ENCODE measurements at regions not wholly inside any gene's neighbourhood (a gene's known extent, or its start where the extent isn't known, plus 50 kb on each side); places are given as distances from the start of the nearest gene placed in this dataset.
"Not testable (repeated sequence)": the region's sequence is repeated elsewhere in the genome, so short reads cannot be mapped to it uniquely, and the experiment has no call there.

GRCh38 chr10:57562211-57562610 lies 705.5 kb downstream of the IPMK start:
- no peaks in the 10 kb centered on the region for H3K9me3 ChIP-seq
- H3K4me3 ChIP-seq: no peak overlapping the region
- H3K4me1 ChIP-seq: no peaks in the 10 kb centered on the region
- H3K36me3 ChIP-seq: no peaks in the 10 kb centered on the region
- H3K27ac ChIP-seq: no peak overlapping the region
- TF ChIP-seq EP300 (IDR thresholded peaks at IDR 0.05) (no peak), POLR2A (IDR thresholded peaks at IDR 0.05) (no peak), CTCF (IDR thresholded peaks at IDR 0.05) (no peak)
- no peak for DNase-seq (ENCODE audit: low spot score in 2 of 2)
- H3K27me3 ChIP-seq: no peaks in the 10 kb centered on the region

GRCh38 chr10:57551774-57552173 lies 715.9 kb downstream of the IPMK start:
- not testable (repeated sequence) for DNase-seq (ENCODE audit: low spot score in 2 of 2); H3K4me3 ChIP-seq; H3K27me3 ChIP-seq; H3K27ac ChIP-seq; H3K36me3 ChIP-seq; H3K4me1 ChIP-seq
- H3K9me3 ChIP-seq: peaks cover 0 to 11% (median 0%) of the 10 kb centered on the region in 4 donors
- 79 to 88% methylated on average over 5 of the region's 5 CpGs for WGBS, 2 donors

GRCh38 chr10:57535306-57535705 lies 732.4 kb downstream of the IPMK start:
- Histone ChIP-seq H3K4me3 (no peak overlapping the region), H3K27ac (no peak overlapping the region), H3K27me3 (no peaks in the 10 kb centered on the region), H3K4me1 (no peaks in the 10 kb centered on the region), H3K9me3 (no peaks in the 10 kb centered on the region), H3K36me3 (no peaks in the 10 kb centered on the region)
- no peak for TF ChIP-seq EP300 (IDR thresholded peaks at IDR 0.05)
- no peak for TF ChIP-seq POLR2A (IDR thresholded peaks at IDR 0.05)
- TF ChIP-seq CTCF (IDR thresholded peaks at IDR 0.05): no peak
- 84 to 86% methylated on average over 3 of the region's 3 CpGs for WGBS, 2 donors
- no peak for DNase-seq (ENCODE audit: low spot score in 2 of 2)

DNA sequence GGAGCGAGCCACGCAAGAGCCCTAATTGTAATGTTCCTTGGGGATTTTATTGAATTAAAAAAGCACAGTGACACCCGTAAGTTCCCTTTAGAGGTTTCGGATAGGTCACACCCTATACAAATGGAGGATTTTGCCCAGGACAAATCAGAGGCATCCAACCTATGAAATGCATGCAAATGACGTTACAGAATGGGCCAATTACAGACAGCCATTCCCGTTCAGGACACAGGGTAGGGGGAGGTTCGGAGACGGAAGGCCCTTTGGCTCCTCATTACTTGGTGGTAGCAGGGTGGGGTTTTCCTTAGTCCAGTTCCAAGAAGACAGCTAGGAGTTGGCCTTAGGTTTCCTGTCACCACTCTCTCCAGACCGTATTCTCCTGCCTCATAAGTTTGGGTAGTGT lies 754.1 kb downstream of the IPMK start:
- Histone ChIP-seq H3K36me3 (no peaks in the 10 kb centered on the region), H3K27me3 (no peaks in the 10 kb centered on the region), H3K4me1 (no peaks in the 10 kb centered on the region), H3K4me3 (no peak overlapping the region), H3K9me3 (no peaks in the 10 kb centered on the region), H3K27ac (no peak overlapping the region)
- WGBS, 2 donors: 80 to 86% methylated on average over 9 of the region's 9 CpGs
- no peak for DNase-seq (ENCODE audit: low spot score in 2 of 2)
- TF ChIP-seq POLR2A (IDR thresholded peaks at IDR 0.05) (no peak), EP300 (IDR thresholded peaks at IDR 0.05) (no peak), CTCF (IDR thresholded peaks at IDR 0.05) (no peak)

DNA sequence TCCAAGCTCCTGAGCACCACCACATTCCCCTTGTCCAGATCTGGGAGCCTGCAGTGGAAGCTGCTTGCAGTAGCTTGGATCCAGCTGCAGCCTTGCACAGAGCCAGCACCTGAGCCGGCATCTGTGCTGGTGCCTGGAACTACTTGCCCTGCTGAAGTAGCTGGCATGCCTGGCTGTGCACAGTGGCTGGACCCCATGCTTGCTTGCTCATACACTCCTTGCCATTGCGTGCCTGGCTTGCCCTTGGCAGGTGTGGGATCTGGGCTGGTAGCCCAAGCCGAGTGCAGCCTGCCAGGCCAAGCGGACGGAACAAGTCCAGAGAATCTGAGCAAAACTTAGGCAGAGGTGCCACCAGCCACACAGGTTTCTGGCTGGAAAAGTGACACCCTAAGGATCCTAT lies 759.9 kb downstream of the IPMK start:
- Histone ChIP-seq H3K36me3 (no peaks in the 10 kb centered on the region), H3K27ac (no peak overlapping the region), H3K4me1 (no peaks in the 10 kb centered on the region), H3K9me3 (peaks cover 0 to 7% (median 0%) of the 10 kb centered on the region in 4 donors), H3K27me3 (no peaks in the 10 kb centered on the region), H3K4me3 (no peak overlapping the region)
- DNase-seq (ENCODE audit: low spot score in 2 of 2): no peak
- TF ChIP-seq CTCF (IDR thresholded peaks at IDR 0.05) (no peak), POLR2A (IDR thresholded peaks at IDR 0.05) (no peak)
- WGBS, 2 donors: 76 to 85% methylated on average over 4 to 5 of the region's 5 CpGs

- no peaks in the 10 kb centered on the region for H3K27me3 ChIP-seq
- no peak overlapping the region for H3K4me3 ChIP-seq
- H3K4me1 ChIP-seq: no peaks in the 10 kb centered on the region
- no peak for TF ChIP-seq POLR2A (IDR thresholded peaks at IDR 0.05)
- TF ChIP-seq EP300 (IDR thresholded peaks at IDR 0.05): no peak
- peaks cover 0 to 7% (median 0%) of the 10 kb centered on the region in 4 donors for H3K9me3 ChIP-seq
- WGBS, 2 donors: 70 to 98% methylated on average over 8 to 10 of the region's 10 CpGs
- DNase-seq (ENCODE audit: low spot score in 2 of 2): no peak
- no peaks in the 10 kb centered on the region for H3K36me3 ChIP-seq
- H3K27ac ChIP-seq: no peak overlapping the region
Observed at GRCh38 chr10:57506414-57507094, 761.1 kb downstream of the IPMK start.

Measured in tibial nerve (tissue), 4 donors.